ENCODE measurements at regions not wholly inside any gene's neighbourhood (a gene's known extent, or its start where the extent isn't known, plus 50 kb on each side); places are given as distances from the start of the nearest gene placed in this dataset.

DNA sequence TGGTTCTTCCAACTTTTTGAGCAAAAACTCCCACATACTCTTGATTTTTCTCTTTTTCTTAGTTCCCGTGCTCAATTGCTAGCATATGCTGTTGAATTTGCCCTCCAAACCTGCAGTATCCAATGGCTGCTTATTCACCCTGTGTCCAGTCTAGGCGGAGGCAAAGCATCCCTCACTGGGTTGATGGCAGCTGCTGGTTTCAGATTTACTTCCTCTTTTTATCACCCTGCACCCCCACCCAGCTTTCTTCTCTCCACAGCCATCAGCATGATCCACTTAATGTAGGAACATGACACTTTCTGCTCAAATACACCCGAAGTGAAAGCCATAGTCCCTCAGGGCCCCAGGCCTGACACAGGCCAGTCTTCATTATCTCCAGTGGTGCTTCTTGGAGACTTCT lies 87.6 kb upstream of the ADARB2 start:
- no peaks in the 10 kb centered on the region for H3K9me3 ChIP-seq
- no peak overlapping the region for H3K27ac ChIP-seq
- DNase-seq (ENCODE audit: extremely low spot score in 2 of 2), result no peak
- no peaks in the 10 kb centered on the region for H3K27me3 ChIP-seq
- no peaks in the 10 kb centered on the region for H3K36me3 ChIP-seq
- H3K4me3 ChIP-seq, result no peak overlapping the region
- intact Hi-C loops (cut with DNase I), result no loop called here
- H3K4me1 ChIP-seq, result no peaks in the 10 kb centered on the region
- TF ChIP-seq POLR2AphosphoS5 (IDR thresholded peaks at IDR 0.05; ENCODE audit: insufficient read depth in 1 of 2, low read depth in 1 of 2) (no peak), CTCF (IDR thresholded peaks at IDR 0.05) (no peak), POLR2A (IDR thresholded peaks at IDR 0.05) (no peak)

DNA sequence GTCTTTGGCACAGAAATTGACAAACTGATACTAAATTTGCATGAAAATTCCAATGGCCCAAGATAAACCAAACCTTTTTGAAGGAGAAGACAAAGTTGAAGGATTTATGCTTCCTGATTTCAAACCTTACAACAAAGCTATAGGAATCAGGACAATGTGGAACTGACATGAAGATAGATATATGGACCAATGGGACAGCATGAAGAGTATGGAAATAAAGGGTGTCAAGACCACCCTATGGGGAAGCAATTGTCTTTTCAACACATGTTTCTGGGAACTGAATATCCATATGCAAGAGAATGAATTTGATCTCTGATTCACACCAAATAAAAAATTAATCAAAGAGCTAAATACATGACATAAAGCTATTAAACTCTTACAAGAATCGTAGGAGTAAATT lies 77.2 kb upstream of the ADARB2 start:
- H3K4me3 ChIP-seq, result no peak overlapping the region
- no peaks in the 10 kb centered on the region for H3K4me1 ChIP-seq
- no peaks in the 10 kb centered on the region for H3K27me3 ChIP-seq
- no peaks in the 10 kb centered on the region for H3K36me3 ChIP-seq
- H3K9me3 ChIP-seq, result no peaks in the 10 kb centered on the region
- intact Hi-C loops (cut with DNase I), result no loop called here
- TF ChIP-seq POLR2A (IDR thresholded peaks at IDR 0.05) (no peak), POLR2AphosphoS5 (IDR thresholded peaks at IDR 0.05; ENCODE audit: insufficient read depth in 1 of 2, low read depth in 1 of 2) (no peak), CTCF (IDR thresholded peaks at IDR 0.05) (no peak)
- no peak overlapping the region for H3K27ac ChIP-seq
- DNase-seq (ENCODE audit: extremely low spot score in 2 of 2), result no peak

- no peaks in the 10 kb centered on the region for H3K9me3 ChIP-seq
- no peaks in the 10 kb centered on the region for H3K27me3 ChIP-seq
- no peak for DNase-seq (ENCODE audit: extremely low spot score in 2 of 2)
- no peak overlapping the region for H3K27ac ChIP-seq
- intact Hi-C loops (cut with DNase I), result no loop called here
- H3K36me3 ChIP-seq, result no peaks in the 10 kb centered on the region
- no peaks in the 10 kb centered on the region for H3K4me1 ChIP-seq
- no peak overlapping the region for H3K4me3 ChIP-seq
- TF ChIP-seq CTCF (IDR thresholded peaks at IDR 0.05) (no peak), POLR2AphosphoS5 (IDR thresholded peaks at IDR 0.05; ENCODE audit: insufficient read depth in 1 of 2, low read depth in 1 of 2) (no peak)
Observed at GRCh38 chr10:1809139-1809741, 71.9 kb upstream of the ADARB2 start.

DNA sequence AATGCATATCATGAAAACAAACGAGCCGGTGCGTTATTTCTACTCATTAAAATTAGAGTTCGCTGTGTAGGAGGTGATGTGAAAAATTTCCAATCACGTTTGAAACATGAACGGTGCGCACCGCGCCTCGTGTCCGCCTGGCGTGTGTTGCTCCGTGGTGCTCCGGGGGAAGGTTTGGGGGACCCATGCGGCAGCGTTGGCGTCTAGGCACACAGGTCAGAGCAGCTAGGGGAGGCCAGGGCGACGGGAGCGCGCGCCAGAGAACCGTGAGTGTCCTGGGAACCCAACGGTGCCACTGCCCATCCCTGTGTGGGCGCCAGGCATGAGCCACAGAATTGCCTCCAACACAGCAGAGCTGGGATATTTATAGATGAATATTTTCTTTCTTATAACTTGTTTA lies 70.6 kb upstream of the ADARB2 start:
- no peak overlapping the region for H3K4me3 ChIP-seq
- intact Hi-C loops (cut with DNase I), result no loop called here
- no peaks in the 10 kb centered on the region for H3K27me3 ChIP-seq
- TF ChIP-seq POLR2A (IDR thresholded peaks at IDR 0.05) (no peak), POLR2AphosphoS5 (IDR thresholded peaks at IDR 0.05; ENCODE audit: insufficient read depth in 1 of 2, low read depth in 1 of 2) (no peak), CTCF (IDR thresholded peaks at IDR 0.05) (no peak)
- no peaks in the 10 kb centered on the region for H3K4me1 ChIP-seq
- no peak for DNase-seq (ENCODE audit: extremely low spot score in 2 of 2)
- no peaks in the 10 kb centered on the region for H3K9me3 ChIP-seq
- H3K36me3 ChIP-seq, result no peaks in the 10 kb centered on the region
- no peak overlapping the region for H3K27ac ChIP-seq

DNA sequence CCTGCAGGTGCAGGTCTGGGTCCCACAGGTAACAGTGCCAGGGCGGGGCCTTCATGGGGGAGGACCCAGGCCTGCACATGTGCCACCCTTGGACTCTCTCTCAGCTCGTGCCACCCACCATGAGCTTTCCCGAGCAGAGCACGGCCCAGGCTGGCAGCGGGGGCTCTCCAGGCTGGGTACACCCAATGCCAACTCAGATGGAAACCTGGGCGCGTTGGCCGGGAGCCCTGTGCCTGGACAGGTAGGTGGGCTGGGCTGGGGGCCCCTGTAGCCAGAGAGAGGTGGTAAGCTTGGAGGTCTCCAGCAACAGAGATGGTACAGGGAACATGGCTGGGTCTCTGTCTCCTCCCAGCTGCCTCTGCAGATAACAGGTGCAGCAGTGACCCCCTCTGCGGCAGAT lies 69.9 kb upstream of the ADARB2 start:
- Histone ChIP-seq H3K27me3 (no peaks in the 10 kb centered on the region), H3K36me3 (no peaks in the 10 kb centered on the region), H3K27ac (no peak overlapping the region), H3K9me3 (no peaks in the 10 kb centered on the region), H3K4me1 (no peaks in the 10 kb centered on the region), H3K4me3 (no peak overlapping the region)
- intact Hi-C loops (cut with DNase I), result no loop called here
- no peak for DNase-seq (ENCODE audit: extremely low spot score in 2 of 2)
- TF ChIP-seq POLR2A (IDR thresholded peaks at IDR 0.05) (no peak), CTCF (IDR thresholded peaks at IDR 0.05) (no peak), POLR2AphosphoS5 (IDR thresholded peaks at IDR 0.05; ENCODE audit: insufficient read depth in 1 of 2, low read depth in 1 of 2) (no peak)
